Panc1 (cell line): ENCODE measurements at regions not wholly inside any gene's neighbourhood (a gene's known extent, or its start where the extent isn't known, plus 50 kb on each side); places are given as distances from the start of the nearest gene placed in this dataset.

Source experiments
- ATAC-seq: fragments of 200-7000 bp; cut with Tn5 transposase; 2 replicates; pipeline ENCODE4 v1.9.1; 2020; ENCODE audit warnings: mild to moderate bottlenecking, moderate library complexity
- BruUV-seq: library from RNA; stranded (reverse); fragments of 400-500 nt; replicated peaks from 2 replicates; lab custom pipeline; 2021; lab: Mats Ljungman, UMichigan
- CTCF ChIA-PET: fragments of 300-600 bp; sonication (Branson Sonifier 250); formaldehyde crosslinking; loops from one replicate; lab custom pipeline; 2022; ENCODE audit warnings: antibody characterized with exemption; lab: Charles Lee
- POLR2A ChIA-PET: fragments of 300-600 bp; sonication (Branson Sonifier 250); formaldehyde crosslinking; loops from one replicate; lab custom pipeline; 2022; ENCODE audit warnings: antibody characterized with exemption; lab: Charles Lee
- DNase-seq: peaks from one replicate; pipeline ENCODE4 v3.0.0-alpha.2; 2010; ENCODE audit warnings: low read depth, low spot score
- H3K27ac ChIP-seq: 2 replicates; pipeline ENCODE4 v1.5.1; 2011; ENCODE audit warnings: mild to moderate bottlenecking, low read length, inconsistent platforms
- H3K27me3 ChIP-seq: fragments of 200-500 bp; sonication (Bioruptor generic); 2 replicates; pipeline ENCODE4 v1.6.0; 2014; ENCODE audit warnings: low read length, inconsistent platforms; ENCODE audit not compliant: control insufficient read depth, insufficient read depth
- H3K36me3 ChIP-seq: fragments of 200-500 bp; sonication (Bioruptor generic); 2 replicates; pipeline ENCODE4 v1.5.1; 2014; ENCODE audit warnings: inconsistent platforms, mild to moderate bottlenecking, low read length, moderate library complexity; ENCODE audit not compliant: control insufficient read depth, insufficient read depth
- H3K4me1 ChIP-seq: 2 replicates; pipeline ENCODE4 v1.5.1; 2011; ENCODE audit warnings: inconsistent platforms, mild to moderate bottlenecking, low read length, moderate library complexity; ENCODE audit not compliant: control insufficient read depth, insufficient read depth
- H3K4me3 ChIP-seq, 2 experiments: 2 replicates each; pipeline ENCODE4 v1.5.1; 2011 to 2012; ENCODE audit warnings: low read depth in 2 of 2, low read length in 2 of 2, mild to moderate bottlenecking in 2 of 2, inconsistent platforms in 1 of 2, moderate library complexity in 1 of 2
- H3K9me3 ChIP-seq: fragments of 200-500 bp; sonication (Bioruptor generic); 2 replicates; pipeline ENCODE4 v1.5.1; 2014; ENCODE audit warnings: low read depth, mild to moderate bottlenecking, inconsistent platforms, low read length, moderate library complexity; ENCODE audit not compliant: control insufficient read depth, insufficient read depth
- POLR2AphosphoS5 ChIP-seq: IDR thresholded peaks from 2 replicates; pipeline ENCODE4 v1.6.1; 2012; ENCODE audit warnings: mild to moderate bottlenecking, low read depth, low read length, moderate library complexity
- SIN3A ChIP-seq: IDR thresholded peaks from 2 replicates; pipeline ENCODE4 v1.6.1; 2012; ENCODE audit warnings: low read depth, mild to moderate bottlenecking, low read length, moderate library complexity, borderline replicate concordance; ENCODE audit not compliant: insufficient read depth
- TCF7L2 ChIP-seq: IDR thresholded peaks from 2 replicates; pipeline ENCODE4 v1.6.1; 2011; ENCODE audit warnings: mild to moderate bottlenecking, low read depth, low read length, inconsistent platforms
- in situ Hi-C: cut with HindIII; loops from 2 replicates; pipeline ENCODE4 v1.10.0; 2016; ENCODE audit warnings: low sequenced_read_pairs, low pct_unique_long_range_greater_than_20kb
- intact Hi-C: fragments of 100-400 bp; cut with micrococcal nuclease; formaldehyde crosslinking; loops from one replicate; pipeline ENCODE4 v1.10.0; 2022; ENCODE audit not compliant: unreplicated experiment
- TF ChIP-seq, protein P1 (sequence below): fragments of 450-650 bp; IDR thresholded peaks from 2 replicates; pipeline ENCODE4 v1.5.1; 2017; ENCODE audit warnings: mild to moderate bottlenecking
- TF ChIP-seq, protein P2 (sequence below), 2 experiments: IDR thresholded peaks; 2 replicates each; pipeline ENCODE4 v1.6.1; 2011 to 2012; ENCODE audit warnings: low read depth in 2 of 2, control low read depth in 1 of 2, low read length in 1 of 2, mild to moderate bottlenecking in 1 of 2, moderate library complexity in 1 of 2; ENCODE audit not compliant: insufficient read depth in 1 of 2

DNA sequence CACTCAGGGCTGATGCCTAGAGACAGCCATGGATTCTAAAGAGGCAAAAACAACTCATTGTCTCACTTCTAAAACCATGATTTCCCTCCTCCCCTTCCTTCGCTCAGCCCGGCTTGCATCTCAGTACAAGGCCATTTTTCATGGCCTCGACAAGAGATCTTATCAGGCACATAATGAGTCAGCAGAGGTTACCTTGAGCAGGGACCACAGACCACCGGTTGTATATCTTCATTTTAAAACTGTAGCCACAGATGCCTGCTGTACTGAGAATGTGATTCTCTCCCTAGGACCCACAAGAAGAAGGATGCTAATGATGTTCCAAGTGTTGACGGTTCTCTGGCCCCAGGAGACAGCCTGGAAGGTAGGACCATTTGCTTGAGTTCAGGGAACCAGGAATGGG is 331.9 kb downstream of the AJAP1 start:
- Histone ChIP-seq H3K36me3 (no peaks in the 10 kb centered on the region), H3K9me3 (no peaks in the 10 kb centered on the region), H3K27me3 (no peaks in the 10 kb centered on the region), H3K4me3 (no peak overlapping the region), H3K27ac (no peak overlapping the region), H3K4me1 (no peaks in the 10 kb centered on the region)
- in situ Hi-C loops (no loop called here), intact Hi-C loops (no loop called here)
- CTCF ChIA-PET: no interaction called here
- no TSS peak for BruUV-seq
- POLR2A ChIA-PET: no interaction called here
- ATAC-seq: no peak
- no peak for DNase-seq
- TF ChIP-seq, protein P1, sequence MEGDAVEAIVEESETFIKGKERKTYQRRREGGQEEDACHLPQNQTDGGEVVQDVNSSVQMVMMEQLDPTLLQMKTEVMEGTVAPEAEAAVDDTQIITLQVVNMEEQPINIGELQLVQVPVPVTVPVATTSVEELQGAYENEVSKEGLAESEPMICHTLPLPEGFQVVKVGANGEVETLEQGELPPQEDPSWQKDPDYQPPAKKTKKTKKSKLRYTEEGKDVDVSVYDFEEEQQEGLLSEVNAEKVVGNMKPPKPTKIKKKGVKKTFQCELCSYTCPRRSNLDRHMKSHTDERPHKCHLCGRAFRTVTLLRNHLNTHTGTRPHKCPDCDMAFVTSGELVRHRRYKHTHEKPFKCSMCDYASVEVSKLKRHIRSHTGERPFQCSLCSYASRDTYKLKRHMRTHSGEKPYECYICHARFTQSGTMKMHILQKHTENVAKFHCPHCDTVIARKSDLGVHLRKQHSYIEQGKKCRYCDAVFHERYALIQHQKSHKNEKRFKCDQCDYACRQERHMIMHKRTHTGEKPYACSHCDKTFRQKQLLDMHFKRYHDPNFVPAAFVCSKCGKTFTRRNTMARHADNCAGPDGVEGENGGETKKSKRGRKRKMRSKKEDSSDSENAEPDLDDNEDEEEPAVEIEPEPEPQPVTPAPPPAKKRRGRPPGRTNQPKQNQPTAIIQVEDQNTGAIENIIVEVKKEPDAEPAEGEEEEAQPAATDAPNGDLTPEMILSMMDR: no peak
- TF ChIP-seq POLR2AphosphoS5 (no peak), SIN3A (no peak), TCF7L2 (no peak)
- TF ChIP-seq, protein P2, sequence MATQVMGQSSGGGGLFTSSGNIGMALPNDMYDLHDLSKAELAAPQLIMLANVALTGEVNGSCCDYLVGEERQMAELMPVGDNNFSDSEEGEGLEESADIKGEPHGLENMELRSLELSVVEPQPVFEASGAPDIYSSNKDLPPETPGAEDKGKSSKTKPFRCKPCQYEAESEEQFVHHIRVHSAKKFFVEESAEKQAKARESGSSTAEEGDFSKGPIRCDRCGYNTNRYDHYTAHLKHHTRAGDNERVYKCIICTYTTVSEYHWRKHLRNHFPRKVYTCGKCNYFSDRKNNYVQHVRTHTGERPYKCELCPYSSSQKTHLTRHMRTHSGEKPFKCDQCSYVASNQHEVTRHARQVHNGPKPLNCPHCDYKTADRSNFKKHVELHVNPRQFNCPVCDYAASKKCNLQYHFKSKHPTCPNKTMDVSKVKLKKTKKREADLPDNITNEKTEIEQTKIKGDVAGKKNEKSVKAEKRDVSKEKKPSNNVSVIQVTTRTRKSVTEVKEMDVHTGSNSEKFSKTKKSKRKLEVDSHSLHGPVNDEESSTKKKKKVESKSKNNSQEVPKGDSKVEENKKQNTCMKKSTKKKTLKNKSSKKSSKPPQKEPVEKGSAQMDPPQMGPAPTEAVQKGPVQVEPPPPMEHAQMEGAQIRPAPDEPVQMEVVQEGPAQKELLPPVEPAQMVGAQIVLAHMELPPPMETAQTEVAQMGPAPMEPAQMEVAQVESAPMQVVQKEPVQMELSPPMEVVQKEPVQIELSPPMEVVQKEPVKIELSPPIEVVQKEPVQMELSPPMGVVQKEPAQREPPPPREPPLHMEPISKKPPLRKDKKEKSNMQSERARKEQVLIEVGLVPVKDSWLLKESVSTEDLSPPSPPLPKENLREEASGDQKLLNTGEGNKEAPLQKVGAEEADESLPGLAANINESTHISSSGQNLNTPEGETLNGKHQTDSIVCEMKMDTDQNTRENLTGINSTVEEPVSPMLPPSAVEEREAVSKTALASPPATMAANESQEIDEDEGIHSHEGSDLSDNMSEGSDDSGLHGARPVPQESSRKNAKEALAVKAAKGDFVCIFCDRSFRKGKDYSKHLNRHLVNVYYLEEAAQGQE (IDR thresholded peaks at IDR 0.05; ENCODE audit: insufficient read depth in 1 of 2, low read depth in 2 of 2, low read length in 1 of 2): no peak

DNA sequence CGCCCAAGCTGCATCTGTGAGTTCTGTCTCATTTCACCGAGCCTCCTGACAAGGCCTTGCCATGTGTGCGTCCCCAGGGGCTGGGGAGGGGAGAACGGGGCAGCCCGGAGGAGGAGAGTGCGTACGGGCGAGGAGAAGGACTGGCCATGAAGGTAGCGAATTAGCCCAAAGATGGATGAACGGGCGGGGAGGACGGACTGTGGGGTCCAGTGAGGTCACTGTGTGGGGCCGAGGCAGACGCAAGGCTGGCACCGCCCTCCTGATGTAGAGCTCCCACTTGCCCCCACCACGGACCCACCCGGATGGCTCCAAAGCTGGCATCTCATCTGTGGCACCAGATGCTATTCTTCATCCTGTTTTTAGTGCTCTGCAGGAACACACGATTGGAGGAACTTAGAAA is 330.4 kb downstream of the AJAP1 start:
- Histone ChIP-seq H3K27ac (no peak overlapping the region), H3K4me3 (no peak overlapping the region), H3K36me3 (no peaks in the 10 kb centered on the region), H3K9me3 (no peaks in the 10 kb centered on the region), H3K27me3 (no peaks in the 10 kb centered on the region), H3K4me1 (no peaks in the 10 kb centered on the region)
- POLR2A ChIA-PET: no interaction called here
- ATAC-seq: no peak
- CTCF ChIA-PET: no interaction called here
- in situ Hi-C loops (no loop called here), intact Hi-C loops (no loop called here)
- no TSS peak for BruUV-seq
- no peak for DNase-seq
- TF ChIP-seq, protein P1: no peak
- TF ChIP-seq, protein P2 (IDR thresholded peaks at IDR 0.05; ENCODE audit: insufficient read depth in 1 of 2, low read depth in 2 of 2, low read length in 1 of 2): no peak
- no peak for TF ChIP-seq POLR2AphosphoS5
- no peak for TF ChIP-seq TCF7L2
- TF ChIP-seq SIN3A: no peak
